Small intestine (tissue), 7 donors: ENCODE measurements at regions not wholly inside any gene's neighbourhood (a gene's known extent, or its start where the extent isn't known, plus 50 kb on each side); places are given as distances from the start of the nearest gene placed in this dataset.
"Not testable (repeated sequence)": the region's sequence is repeated elsewhere in the genome, so short reads cannot be mapped to it uniquely, and the experiment has no call there.

Source experiments
- DNase-seq, 2 donors: peaks; one replicate each; pipeline versions ENCODE4 v3.0.0 to v3.0.0-alpha.2; 2013
- FAIRE-seq: peaks from 2 replicates; lab custom pipeline; 2012; peaks lifted over from hg19 to GRCh38; lab: Jason Lieb, UNC
- H3K27ac ChIP-seq, 3 donors: one replicate each; pipeline ENCODE4 v1.5.1; 2013; ENCODE audit warnings: low read length in 2 of 3, mild to moderate bottlenecking in 2 of 3, control low read depth in 1 of 3, inconsistent platforms in 1 of 3, low read depth in 1 of 3, moderate library complexity in 1 of 3
- H3K27me3 ChIP-seq, 3 donors: one replicate each; pipeline ENCODE4 v1.6.1; 2013; ENCODE audit warnings: low read length in 3 of 3, inconsistent platforms in 1 of 3; ENCODE audit not compliant: control insufficient read depth in 3 of 3, insufficient read depth in 3 of 3
- H3K36me3 ChIP-seq, 3 donors: one replicate each; pipeline ENCODE4 v1.6.1; 2013; ENCODE audit warnings: low read length in 3 of 3, inconsistent platforms in 1 of 3, low read depth in 1 of 3, mild to moderate bottlenecking in 1 of 3, moderate library complexity in 1 of 3; ENCODE audit not compliant: control insufficient read depth in 3 of 3, insufficient read depth in 2 of 3
- H3K4me1 ChIP-seq, 3 donors: one replicate each; pipeline ENCODE4 v1.6.1; 2013; ENCODE audit warnings: low read length in 2 of 3, inconsistent platforms in 1 of 3, low read depth in 1 of 3, mild to moderate bottlenecking in 1 of 3, moderate library complexity in 1 of 3; ENCODE audit not compliant: control insufficient read depth in 3 of 3, insufficient read depth in 2 of 3
- H3K4me3 ChIP-seq, 3 donors: one replicate each; pipeline ENCODE4 v1.5.1; 2013; ENCODE audit warnings: low read length in 3 of 3, control low read depth in 1 of 3, inconsistent platforms in 1 of 3, low read depth in 1 of 3, mild to moderate bottlenecking in 1 of 3, moderate library complexity in 1 of 3
- H3K9me3 ChIP-seq, 2 donors: one replicate each; pipeline ENCODE4 v1.6.1; 2013; ENCODE audit warnings: low read depth in 1 of 2, low read length in 1 of 2; ENCODE audit not compliant: control insufficient read depth in 2 of 2, insufficient read depth in 1 of 2
- WGBS, 3 donors: extraction: QIAGEN DNeasy Blood & Tissue Kit; methylation state at CpG; one replicate each; pipeline ENCODE4 v1.1.7; 2013; 5-methylcytosine and 5-hydroxymethylcytosine counted together
- donor health status: healthy with polysubstance abuse.
- donor health status: control.
- donor health status: control.
- donor health status: Bipolar disorder and iron deficiency.
- donor health status: healthy.

GRCh38 chr12:29008786-29009185, 140.3 kb upstream of the FAR2 start:
- Histone ChIP-seq H3K9me3 (no peaks in the 10 kb centered on the region), H3K4me1 (no peaks in the 10 kb centered on the region), H3K36me3 (no peaks in the 10 kb centered on the region), H3K27me3 (no peaks in the 10 kb centered on the region), H3K27ac (no peak overlapping the region), H3K4me3 (no peak overlapping the region)
- DNase-seq (no peak), FAIRE-seq (no peak)
- 88 to 100% (median 95%) methylated on average over 1 of the region's 1 CpG for WGBS, 3 donors

DNA sequence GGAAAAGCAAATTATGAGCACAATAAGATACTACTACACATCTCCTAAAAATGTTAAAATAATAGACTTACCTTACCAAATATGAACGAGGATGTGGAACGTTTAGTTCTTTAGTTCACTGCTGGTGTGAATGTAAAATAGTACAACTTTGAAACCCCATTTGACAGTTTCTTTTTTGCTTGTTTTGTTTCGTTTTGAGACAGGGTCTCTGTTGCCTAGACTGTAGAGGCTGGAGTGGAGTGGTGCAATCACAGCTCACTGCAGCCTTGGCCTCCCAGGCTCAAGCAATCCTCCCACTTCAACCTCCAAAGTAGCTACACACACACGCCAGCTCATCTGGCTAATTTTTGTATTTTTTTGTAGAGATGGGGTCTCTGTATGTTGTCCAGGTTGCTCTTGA, 136.4 kb upstream of the FAR2 start:
- Histone ChIP-seq H3K27ac (no peak overlapping the region), H3K36me3 (no peaks in the 10 kb centered on the region), H3K4me1 (no peaks in the 10 kb centered on the region), H3K27me3 (no peaks in the 10 kb centered on the region), H3K4me3 (no peak overlapping the region), H3K9me3 (no peaks in the 10 kb centered on the region)
- no peak for DNase-seq
- WGBS, 3 donors: 73 to 83% (median 73%) methylated on average over 4 of the region's 4 CpGs
- FAIRE-seq: no peak

DNA sequence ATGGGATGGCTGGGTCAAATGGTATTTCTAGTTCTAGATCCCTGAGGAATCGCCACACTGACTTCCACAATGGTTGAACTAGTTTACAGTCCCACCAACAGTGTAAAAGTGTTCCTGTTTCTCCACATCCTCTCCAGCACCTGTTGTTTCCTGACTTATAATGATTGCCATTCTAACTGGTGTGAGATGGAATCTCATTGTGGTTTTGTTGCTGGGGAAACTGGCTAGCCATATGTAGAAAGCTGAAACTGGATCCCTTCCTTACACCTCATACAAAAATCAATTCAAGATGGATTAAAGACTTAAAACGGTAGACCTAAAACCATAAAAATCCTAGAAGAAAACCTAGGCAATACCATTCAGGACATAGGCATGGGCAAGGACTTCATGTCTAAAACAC, 131.5 kb upstream of the FAR2 start:
- not testable (repeated sequence) for H3K27me3 ChIP-seq, H3K4me1 ChIP-seq, FAIRE-seq, H3K9me3 ChIP-seq, H3K27ac ChIP-seq, DNase-seq, H3K4me3 ChIP-seq, H3K36me3 ChIP-seq
- 83 to 100% (median 97%) methylated on average over 1 of the region's 2 CpGs for whole genome bisulfite sequencing, 3 donors

- no peaks in the 10 kb centered on the region for H3K9me3 ChIP-seq
- no peak for FAIRE-seq
- H3K4me1 ChIP-seq: no peaks in the 10 kb centered on the region
- H3K27me3 ChIP-seq: no peaks in the 10 kb centered on the region
- H3K27ac ChIP-seq: no peak overlapping the region
- WGBS, 3 donors: 83 to 94% (median 92%) methylated on average over 2 of the region's 2 CpGs
- no peak for DNase-seq
- H3K4me3 ChIP-seq: no peak overlapping the region
- no peaks in the 10 kb centered on the region for H3K36me3 ChIP-seq
Observed at GRCh38 chr12:29023436-29024076, 125.5 kb upstream of the FAR2 start.

GRCh38 chr12:29024117-29024516, 125.0 kb upstream of the FAR2 start:
- H3K36me3 ChIP-seq: no peaks in the 10 kb centered on the region
- 30 to 60% (median 55%) methylated on average over 1 of the region's 1 CpG for WGBS, 3 donors
- no peak overlapping the region for H3K27ac ChIP-seq
- no peaks in the 10 kb centered on the region for H3K9me3 ChIP-seq
- FAIRE-seq: no peak
- no peaks in the 10 kb centered on the region for H3K4me1 ChIP-seq
- DNase-seq: peak; percentile 23 to 27
- no peaks in the 10 kb centered on the region for H3K27me3 ChIP-seq
- no peak overlapping the region for H3K4me3 ChIP-seq

GRCh38 chr12:29025937-29026336, 123.1 kb upstream of the FAR2 start:
- H3K4me1 ChIP-seq: no peaks in the 10 kb centered on the region
- H3K4me3 ChIP-seq: no peak overlapping the region
- H3K27me3 ChIP-seq: no peaks in the 10 kb centered on the region
- WGBS, 3 donors: 75 to 93% (median 87%) methylated on average over 2 of the region's 2 CpGs
- FAIRE-seq (no peak), DNase-seq (no peak)
- no peak overlapping the region for H3K27ac ChIP-seq
- H3K36me3 ChIP-seq: no peaks in the 10 kb centered on the region
- H3K9me3 ChIP-seq: no peaks in the 10 kb centered on the region

GRCh38 chr12:29026419-29026818, 122.7 kb upstream of the FAR2 start:
- H3K27me3 ChIP-seq: no peaks in the 10 kb centered on the region
- no peak for DNase-seq
- H3K9me3 ChIP-seq: no peaks in the 10 kb centered on the region
- H3K27ac ChIP-seq: no peak overlapping the region
- no peaks in the 10 kb centered on the region for H3K36me3 ChIP-seq
- WGBS, 3 donors: 51 to 77% (median 53%) methylated on average over 4 of the region's 4 CpGs
- no peak overlapping the region for H3K4me3 ChIP-seq
- FAIRE-seq: no peak
- H3K4me1 ChIP-seq: no peaks in the 10 kb centered on the region

- not testable (repeated sequence) for H3K4me3 ChIP-seq, H3K9me3 ChIP-seq, H3K36me3 ChIP-seq, FAIRE-seq, H3K27ac ChIP-seq, DNase-seq, H3K4me1 ChIP-seq, H3K27me3 ChIP-seq
- 90 to 96% (median 93%) methylated on average over 8 of the region's 8 CpGs for WGBS, 3 donors
Observed at GRCh38 chr12:29029484-29029883, 119.6 kb upstream of the FAR2 start.

GRCh38 chr12:29030006-29030405, 119.1 kb upstream of the FAR2 start:
- H3K27ac ChIP-seq: no peak overlapping the region
- DNase-seq (no peak), FAIRE-seq (no peak)
- no peaks in the 10 kb centered on the region for H3K36me3 ChIP-seq
- H3K9me3 ChIP-seq: no peaks in the 10 kb centered on the region
- WGBS, 3 donors: 44 to 68% (median 67%) methylated on average over 1 of the region's 1 CpG
- H3K4me1 ChIP-seq: no peaks in the 10 kb centered on the region
- no peak overlapping the region for H3K4me3 ChIP-seq
- no peaks in the 10 kb centered on the region for H3K27me3 ChIP-seq
